AG10803 (cell line): ENCODE measurements at regions not wholly inside any gene's neighbourhood (a gene's known extent, or its start where the extent isn't known, plus 50 kb on each side); places are given as distances from the start of the nearest gene placed in this dataset.

Experiments used
- DNase-seq: peaks from one replicate; pipeline ENCODE4 v3.0.0; 2010; ENCODE audit warnings: low read depth
- H3K4me3 ChIP-seq: 2 replicates; pipeline ENCODE4 v1.5.1; 2011; ENCODE audit warnings: mild to moderate bottlenecking, low read length, control low read depth
- TF ChIP-seq, protein P1 (sequence below): conservative IDR thresholded peaks from 2 replicates; pipeline ENCODE4 v1.5.1; 2011; ENCODE audit warnings: mild to moderate bottlenecking, low read length, control low read depth, inconsistent platforms

DNA sequence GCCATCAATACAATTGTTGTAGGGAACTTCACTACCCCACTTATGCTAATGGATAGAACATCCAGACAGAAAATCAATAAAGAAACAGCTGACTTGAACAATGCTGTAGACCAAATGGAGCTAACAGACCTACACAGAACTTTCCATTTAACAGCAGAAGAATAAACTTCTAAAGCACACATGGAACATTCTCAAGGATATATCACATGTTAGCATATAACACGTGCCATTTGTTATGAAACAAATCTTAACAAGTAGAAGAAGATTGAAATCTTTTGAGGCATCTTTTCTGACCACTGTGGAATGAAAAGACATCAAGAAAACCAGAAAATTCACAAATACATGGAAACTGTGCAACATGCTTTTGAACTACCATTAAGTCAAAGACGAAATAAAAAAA lies 62.5 kb upstream of the RNU6-8 start:
- no peak overlapping the region for H3K4me3 ChIP-seq
- TF ChIP-seq, protein P1, sequence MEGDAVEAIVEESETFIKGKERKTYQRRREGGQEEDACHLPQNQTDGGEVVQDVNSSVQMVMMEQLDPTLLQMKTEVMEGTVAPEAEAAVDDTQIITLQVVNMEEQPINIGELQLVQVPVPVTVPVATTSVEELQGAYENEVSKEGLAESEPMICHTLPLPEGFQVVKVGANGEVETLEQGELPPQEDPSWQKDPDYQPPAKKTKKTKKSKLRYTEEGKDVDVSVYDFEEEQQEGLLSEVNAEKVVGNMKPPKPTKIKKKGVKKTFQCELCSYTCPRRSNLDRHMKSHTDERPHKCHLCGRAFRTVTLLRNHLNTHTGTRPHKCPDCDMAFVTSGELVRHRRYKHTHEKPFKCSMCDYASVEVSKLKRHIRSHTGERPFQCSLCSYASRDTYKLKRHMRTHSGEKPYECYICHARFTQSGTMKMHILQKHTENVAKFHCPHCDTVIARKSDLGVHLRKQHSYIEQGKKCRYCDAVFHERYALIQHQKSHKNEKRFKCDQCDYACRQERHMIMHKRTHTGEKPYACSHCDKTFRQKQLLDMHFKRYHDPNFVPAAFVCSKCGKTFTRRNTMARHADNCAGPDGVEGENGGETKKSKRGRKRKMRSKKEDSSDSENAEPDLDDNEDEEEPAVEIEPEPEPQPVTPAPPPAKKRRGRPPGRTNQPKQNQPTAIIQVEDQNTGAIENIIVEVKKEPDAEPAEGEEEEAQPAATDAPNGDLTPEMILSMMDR: no peak
- no peak for DNase-seq

DNA sequence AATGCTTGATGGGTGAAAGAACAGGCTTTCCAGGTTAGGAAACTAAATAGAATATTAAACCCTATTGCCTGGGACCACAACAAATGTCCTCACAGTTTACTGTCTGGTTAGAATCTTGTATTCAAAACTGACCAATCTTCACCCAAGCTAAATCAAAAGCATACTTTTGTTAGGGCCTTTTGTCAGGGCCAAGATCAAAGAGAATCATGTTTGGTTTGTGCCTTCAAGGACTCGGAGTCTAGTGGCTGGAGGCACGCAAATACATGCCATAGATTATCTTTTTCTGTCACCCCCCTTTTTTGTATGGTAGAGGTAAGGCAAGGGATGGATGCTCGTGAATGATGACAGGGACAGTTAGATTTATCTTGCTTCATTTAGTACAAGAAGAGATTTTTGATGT lies 51.1 kb upstream of the AKAP6 start:
- DNase-seq: no peak

More for the DNA sequence above, 51.1 kb upstream of the AKAP6 start:
- no peak overlapping the region for H3K4me3 ChIP-seq
- TF ChIP-seq, protein P1: no peak
